Epithelial cell of prostate (primary cell): ENCODE measurements at regions not wholly inside any gene's neighbourhood (a gene's known extent, or its start where the extent isn't known, plus 50 kb on each side); places are given as distances from the start of the nearest gene placed in this dataset.

Source experiments
- DNase-seq: peaks from one replicate; pipeline ENCODE4 v3.0.0-alpha.2; 2011; ENCODE audit warnings: low read depth, low spot score
- H3K27ac ChIP-seq: fragments of 450-650 bp; 2 replicates; pipeline ENCODE4 v1.5.1; 2017; ENCODE audit warnings: mild to moderate bottlenecking

DNA sequence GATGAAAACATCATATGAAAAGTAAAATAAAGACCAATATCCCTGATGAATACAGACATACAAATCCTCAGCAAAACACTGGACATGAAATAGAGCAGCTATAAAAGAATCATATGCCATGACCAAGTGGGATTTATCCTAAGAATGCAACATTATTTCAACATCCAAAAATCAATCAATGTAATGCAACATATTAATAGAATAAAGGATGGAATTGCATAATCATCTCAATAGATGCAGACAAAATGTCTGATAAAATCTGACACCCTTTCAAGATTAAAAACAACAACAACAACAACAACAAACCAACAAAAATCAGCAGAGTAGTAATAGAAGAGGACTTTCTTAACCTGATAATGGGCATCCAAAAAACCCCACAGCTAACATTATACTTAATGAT is 63.8 kb upstream of the IL1R1 start:
- H3K27ac ChIP-seq: no peak overlapping the region
- DNase-seq: no peak

DNA sequence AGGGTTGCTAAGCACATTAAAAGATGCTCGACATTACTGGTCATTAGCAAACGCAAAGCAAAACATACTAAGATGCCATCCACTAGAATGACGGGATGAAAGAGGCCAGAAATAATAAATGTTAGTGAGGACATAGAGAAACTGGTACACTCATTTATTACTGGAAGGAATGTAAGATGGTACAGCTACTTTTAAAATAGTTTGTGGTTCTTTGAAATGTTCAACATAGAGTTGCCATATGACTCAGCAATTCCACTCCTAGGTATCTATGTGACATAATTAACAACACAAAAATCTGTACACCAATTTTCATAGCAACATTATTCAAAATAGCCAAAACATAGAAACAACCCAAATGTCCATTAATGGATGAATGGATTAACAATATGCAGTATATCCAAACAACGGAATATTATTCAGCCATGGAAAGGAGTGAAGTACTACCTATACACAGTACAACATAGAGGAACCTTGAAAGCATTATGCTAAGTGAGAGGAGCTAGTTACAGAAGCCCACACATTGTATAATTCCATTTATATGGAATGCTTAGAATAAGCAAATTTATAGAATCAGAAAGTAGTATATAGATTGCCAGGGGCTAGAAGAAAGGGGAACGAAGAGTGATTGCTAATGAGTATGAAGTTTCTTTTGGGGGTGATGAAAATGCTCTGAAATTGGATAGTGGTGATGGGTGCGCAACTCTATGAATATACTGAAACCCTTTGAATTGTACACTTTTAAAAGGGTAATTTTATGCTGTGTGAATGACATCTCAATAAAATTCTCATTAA is 61.9 kb upstream of the IL1R1 start:
- no peak for DNase-seq
- no peak overlapping the region for H3K27ac ChIP-seq

DNA sequence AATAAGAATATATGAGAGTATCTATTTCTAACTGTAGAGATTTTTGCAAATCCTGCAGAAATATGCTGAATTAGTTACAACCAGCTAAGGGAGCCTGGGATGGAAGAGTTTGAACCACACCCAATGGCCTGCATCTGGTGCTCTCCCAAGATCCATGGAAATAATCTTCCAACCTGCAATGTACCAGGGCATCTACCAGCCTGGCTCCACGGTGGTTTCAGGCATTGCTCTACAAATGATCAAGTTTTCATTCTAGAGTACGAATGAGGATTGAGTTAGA is 61.4 kb upstream of the IL1R1 start:
- DNase-seq: no peak
- H3K27ac ChIP-seq: no peak overlapping the region

DNA sequence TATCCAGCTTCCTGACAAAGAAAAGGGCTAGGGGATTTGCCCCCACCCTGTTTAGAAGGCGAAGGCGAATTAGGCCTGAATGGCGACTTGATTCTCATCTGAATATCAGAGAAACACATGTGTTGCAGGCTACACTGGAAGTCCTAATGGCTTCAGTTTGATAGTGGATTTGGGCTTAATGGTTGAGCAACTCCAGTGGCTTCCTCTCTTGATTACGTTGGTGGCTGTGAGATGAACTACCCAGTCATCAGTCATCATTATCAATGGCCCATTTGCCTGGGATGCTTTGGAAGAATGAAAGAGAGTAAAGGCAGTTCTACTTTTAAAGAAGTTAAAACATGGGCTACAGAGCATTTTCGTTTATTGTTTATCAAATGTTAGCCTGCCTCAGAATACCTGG is 60.9 kb upstream of the IL1R1 start:
- H3K27ac ChIP-seq: no peak overlapping the region

DNA sequence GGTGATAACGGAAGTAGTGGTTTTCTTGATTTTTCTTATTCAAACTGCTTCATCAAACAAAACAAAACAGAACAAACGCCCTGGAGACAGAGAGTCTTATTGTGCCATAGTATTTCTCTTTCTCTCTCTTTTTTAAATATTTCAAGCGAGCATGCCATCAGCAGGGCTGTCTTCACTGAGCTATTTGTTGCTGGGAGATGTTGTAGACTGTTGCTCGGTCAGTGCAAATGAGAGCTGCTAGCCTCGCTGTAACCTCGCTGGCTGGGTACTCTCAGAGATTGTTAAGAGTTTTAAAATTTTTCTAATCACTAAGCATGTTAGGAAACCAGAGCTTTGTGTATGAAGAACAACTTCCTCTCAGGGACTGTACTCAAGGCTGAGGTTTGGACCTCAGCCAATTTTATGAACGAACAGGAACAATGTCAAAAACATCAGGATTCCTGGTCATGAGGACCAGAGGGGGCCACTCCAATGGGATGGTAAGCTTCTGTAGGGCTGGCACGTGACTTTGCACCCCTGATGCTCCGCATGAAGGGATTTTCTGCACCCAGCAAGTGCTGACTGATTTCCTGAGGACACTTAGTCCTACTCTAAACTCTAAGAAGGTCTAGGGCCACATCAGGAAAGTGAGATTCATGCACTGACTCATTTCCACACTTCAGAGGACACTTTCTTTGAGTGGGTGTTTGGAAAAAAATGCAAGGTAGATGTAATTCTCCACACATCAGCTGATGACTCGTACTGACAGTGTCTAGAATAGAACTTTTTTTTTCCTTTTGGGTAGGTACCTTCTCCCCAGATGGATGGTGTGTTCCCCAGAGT is 59.8 kb upstream of the IL1R1 start:
- H3K27ac ChIP-seq: peak overlapping the region; percentile 60
- DNase-seq: no peak

More for the DNA sequence above, 60.9 kb upstream of the IL1R1 start:
- no peak for DNase-seq

DNA sequence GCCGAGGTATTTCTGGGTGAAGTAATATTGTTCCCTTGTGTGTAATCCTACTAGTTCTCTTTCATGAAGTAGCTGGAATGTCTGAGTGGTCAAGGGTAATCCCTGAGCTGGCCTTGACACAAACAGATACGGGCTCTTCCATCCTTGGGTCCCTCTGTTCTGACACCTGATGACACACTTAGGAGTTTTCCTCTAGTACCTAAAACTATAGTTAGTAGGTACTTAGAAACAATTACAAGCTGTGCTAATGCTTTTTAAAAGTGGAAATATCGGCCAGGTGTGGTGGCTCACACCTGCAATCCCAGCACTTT is 59.2 kb upstream of the IL1R1 start:
- H3K27ac ChIP-seq: peak overlapping the region; percentile 60
- no peak for DNase-seq

DNA sequence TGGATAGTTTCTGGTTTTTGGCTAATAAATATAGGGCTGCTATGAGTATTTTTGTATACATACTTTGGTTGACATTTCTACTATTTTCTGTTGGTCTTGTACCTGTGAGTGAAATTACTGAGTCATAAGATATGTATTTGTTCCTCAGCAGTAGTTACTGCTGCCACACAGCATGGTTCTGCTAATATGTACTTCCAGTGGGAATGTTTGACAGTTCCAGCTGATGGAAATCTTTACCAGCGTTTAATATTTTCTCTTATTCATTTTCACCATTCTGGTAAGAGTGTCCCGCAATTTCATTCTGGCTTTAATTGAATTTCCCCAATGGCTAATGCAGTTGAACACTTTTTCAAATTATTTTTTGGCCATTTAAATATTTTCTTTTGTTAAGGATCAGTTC is 57.9 kb upstream of the IL1R1 start:
- DNase-seq: no peak
- H3K27ac ChIP-seq: no peak overlapping the region

DNA sequence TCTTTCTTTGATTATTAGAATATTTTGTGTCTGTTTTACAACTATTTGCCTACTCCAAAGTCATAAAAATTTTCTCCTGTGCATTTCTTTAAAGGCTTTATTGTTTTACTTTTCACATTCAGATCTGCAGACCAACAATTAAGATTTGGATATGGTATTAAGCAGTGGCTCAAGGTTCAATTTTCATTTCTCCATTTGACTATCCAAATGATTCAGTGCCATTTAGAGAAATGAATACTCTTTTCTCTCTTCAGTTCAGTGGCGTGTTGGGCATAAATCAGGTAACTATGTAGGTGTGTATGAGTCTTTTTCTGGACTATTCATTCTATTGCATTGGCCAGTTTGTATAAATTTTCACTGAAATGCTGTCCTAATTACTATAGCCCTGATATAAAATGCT is 57.3 kb upstream of the IL1R1 start:
- no peak overlapping the region for H3K27ac ChIP-seq
- no peak for DNase-seq

DNA sequence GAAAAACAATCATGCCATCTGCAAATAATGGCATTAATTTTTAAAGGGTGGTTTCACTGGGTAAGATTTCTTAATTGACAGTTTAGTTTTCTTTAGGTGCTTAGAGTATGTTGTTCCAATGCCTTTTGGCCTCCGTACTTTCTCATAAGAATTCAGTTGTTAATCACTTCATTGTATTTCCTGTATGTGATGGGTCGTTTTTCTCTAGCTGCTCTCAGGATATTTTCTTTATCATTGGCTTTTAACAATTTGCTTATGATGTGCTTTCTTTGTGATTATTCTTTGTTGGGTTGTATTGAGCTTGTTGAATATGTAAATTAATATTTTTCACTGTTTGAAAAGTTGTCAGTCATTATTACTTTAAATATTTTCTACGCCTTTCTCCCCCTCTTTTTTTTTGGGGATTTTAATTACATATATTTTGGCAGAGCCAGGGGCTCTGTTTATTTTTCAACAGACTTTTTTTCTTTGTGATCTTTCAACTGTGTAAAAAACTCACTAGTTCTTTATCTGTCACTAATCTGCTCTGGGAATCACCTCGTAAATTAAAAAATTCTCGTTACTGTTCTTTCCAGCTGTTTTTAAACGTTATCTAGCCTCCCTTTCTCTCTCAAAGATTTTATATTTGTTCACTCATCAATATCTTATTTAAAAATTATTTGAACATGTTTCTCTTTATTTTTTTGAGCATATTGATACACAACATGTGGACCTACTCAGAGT is 56.2 kb upstream of the IL1R1 start:
- DNase-seq: no peak
- no peak overlapping the region for H3K27ac ChIP-seq

DNA sequence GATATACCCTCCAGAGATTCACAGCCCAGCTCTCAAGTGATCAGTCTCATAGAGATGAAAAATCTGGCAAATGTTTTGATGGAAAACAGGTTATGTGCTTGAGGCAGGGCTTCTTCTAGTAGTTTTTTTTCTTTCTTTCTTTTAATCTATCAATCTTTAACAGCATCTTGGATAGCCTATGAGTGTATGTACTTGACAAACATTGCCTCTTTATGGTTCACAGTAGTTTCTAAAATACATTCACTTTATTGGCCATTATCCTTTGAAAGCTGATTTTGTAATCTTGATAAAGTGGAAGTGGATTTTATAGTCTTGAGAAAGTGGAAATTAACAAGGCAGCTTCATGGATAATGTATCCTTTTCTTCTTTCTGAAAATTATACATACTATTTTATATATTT is 51.4 kb upstream of the IL1R1 start:
- H3K27ac ChIP-seq: no peak overlapping the region

DNA sequence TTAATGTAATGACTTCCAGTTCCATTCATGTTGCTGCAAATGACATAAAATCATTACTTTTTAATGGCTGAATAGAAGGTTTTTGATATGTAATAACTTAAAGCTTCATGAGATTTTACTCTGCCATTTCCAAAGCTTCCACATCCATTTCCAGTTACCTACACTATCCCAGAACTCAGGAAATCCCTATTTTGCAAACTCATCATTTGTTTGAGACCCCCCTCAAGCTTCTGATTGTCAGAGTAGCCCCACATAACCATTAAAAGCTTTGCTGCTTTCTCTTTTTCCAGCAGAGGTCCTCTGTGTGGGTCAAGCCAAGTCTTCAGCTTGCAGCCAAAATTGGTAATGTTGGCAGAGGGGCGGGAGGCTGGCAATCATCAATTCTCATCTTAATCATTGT is 50.6 kb upstream of the IL1R1 start:
- H3K27ac ChIP-seq: no peak overlapping the region
- DNase-seq: no peak

More for the DNA sequence above, 51.4 kb upstream of the IL1R1 start:
- no peak for DNase-seq

DNA sequence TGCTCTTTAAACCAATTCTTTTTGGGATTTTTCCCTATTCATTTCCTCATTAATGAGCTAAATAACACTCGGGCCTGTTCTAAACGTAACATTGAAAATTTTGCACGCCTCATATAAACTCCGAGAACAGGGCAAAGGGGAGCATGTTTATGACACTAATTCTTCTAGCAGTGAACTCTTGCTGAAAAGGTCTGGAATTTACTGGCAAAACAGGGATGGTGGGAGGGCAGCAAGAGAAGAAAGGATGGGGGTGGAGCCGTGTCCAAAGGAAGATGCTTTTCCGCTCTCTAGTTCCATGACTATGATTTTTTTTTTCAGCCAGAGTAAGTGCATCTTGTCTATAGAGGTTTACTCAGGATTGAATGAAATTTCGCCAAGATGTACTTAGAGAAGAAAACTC is 50.0 kb upstream of the IL1R1 start:
- DNase-seq: no peak

More for the DNA sequence above, 50.0 kb upstream of the IL1R1 start:
- H3K27ac ChIP-seq: no peak overlapping the region
